ENCODE measurements at regions not wholly inside any gene's neighbourhood (a gene's known extent, or its start where the extent isn't known, plus 50 kb on each side); places are given as distances from the start of the nearest gene placed in this dataset.

DNA sequence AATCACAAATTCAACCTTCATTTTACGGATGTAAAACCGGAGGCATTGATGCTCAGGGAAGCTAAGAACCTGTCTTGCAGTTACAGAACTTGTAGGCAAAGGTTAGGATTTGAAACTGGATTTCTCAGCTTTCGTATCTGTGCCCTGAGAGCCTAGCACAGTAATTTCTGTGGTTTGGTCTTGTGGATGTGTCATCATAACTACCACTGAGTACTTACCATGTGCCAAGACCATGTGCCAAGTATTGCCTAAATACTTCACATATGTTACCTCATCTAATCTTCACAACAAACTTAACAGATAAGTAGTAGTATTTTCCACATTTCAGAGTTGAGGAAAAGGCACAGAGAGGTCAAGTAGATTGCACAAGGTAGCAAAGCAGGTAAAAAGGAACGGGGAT is 140.7 kb downstream of the NXPE2 start:
- Histone ChIP-seq H3K9ac (ENCODE audit: low read depth in 1 of 3, low read length in 3 of 3) (no peak overlapping the region), H3K4me3 (ENCODE audit: low read length in 3 of 3) (no peak overlapping the region), H3K36me3 (ENCODE audit: control insufficient read depth in 3 of 3, insufficient read depth in 3 of 3, low read length in 3 of 3) (no peaks in the 10 kb centered on the region), H3K27ac (ENCODE audit: low read depth, low read length) (no peak overlapping the region), H3K4me1 (ENCODE audit: control insufficient read depth in 3 of 3, insufficient read depth in 3 of 3, low read length in 3 of 3) (no peaks in the 10 kb centered on the region), H3K27me3 (ENCODE audit: control insufficient read depth in 3 of 3, insufficient read depth in 3 of 3, low read length in 3 of 3) (peaks cover 0 to 8% (median 2%) of the 10 kb centered on the region in 3 donors), H3K9me3 (ENCODE audit: control insufficient read depth in 3 of 3, low read length in 3 of 3) (no peaks in the 10 kb centered on the region)

- H3K4me1 ChIP-seq (ENCODE audit: control insufficient read depth in 3 of 3, insufficient read depth in 3 of 3, low read length in 3 of 3), result no peaks in the 10 kb centered on the region
- no peak overlapping the region for H3K9ac ChIP-seq (ENCODE audit: low read depth in 1 of 3, low read length in 3 of 3)
- H3K27me3 ChIP-seq (ENCODE audit: control insufficient read depth in 3 of 3, insufficient read depth in 3 of 3, low read length in 3 of 3), result peaks cover 0 to 8% (median 2%) of the 10 kb centered on the region in 3 donors
- H3K4me3 ChIP-seq (ENCODE audit: low read length in 3 of 3), result no peak overlapping the region
- H3K36me3 ChIP-seq (ENCODE audit: control insufficient read depth in 3 of 3, insufficient read depth in 3 of 3, low read length in 3 of 3), result no peaks in the 10 kb centered on the region
- no peak overlapping the region for H3K27ac ChIP-seq (ENCODE audit: low read depth, low read length)
- no peaks in the 10 kb centered on the region for H3K9me3 ChIP-seq (ENCODE audit: control insufficient read depth in 3 of 3, low read length in 3 of 3)
Observed at GRCh38 chr11:114820621-114821020, 142.3 kb downstream of the NXPE2 start.

DNA sequence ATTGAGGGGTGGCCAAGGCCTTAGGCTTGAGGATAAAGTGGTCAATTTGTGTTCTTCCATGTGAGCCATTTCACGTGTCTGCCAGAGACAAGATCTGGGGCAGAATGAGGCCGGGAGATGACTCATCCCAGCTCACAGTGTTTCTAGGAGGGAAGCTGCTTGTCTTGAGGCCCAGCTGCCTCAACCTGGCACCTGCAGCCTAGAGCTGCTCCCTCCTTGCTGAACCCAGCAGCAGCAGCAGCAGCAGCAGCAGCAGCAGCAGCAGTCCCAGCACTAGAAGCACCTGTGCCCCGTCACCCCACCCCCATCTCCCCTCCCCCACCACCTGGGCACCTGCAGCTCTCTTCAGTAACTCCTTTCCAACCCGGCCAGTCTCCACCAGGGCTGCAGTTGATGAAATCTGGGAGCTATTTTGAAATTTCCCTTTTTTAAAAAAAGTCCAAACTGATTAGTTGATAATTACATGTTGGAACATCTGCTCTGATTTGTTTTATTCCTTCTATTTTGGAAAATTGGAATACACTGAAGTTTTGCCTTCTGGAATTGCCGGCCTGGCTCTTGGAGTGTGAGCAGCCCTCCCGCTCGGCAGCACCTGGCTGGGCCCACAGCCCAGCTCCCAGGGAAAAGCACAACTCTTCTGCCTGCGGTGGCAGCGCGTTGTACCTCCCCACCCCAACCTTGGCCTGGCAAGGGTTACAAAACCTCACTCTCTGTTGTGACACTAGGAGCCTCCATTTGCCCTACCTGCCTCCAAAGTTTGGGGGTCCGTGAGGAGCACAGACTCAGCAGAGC is 143.5 kb downstream of the NXPE2 start:
- H3K9me3 ChIP-seq (ENCODE audit: control insufficient read depth in 3 of 3, low read length in 3 of 3), result no peaks in the 10 kb centered on the region
- H3K4me1 ChIP-seq (ENCODE audit: control insufficient read depth in 3 of 3, insufficient read depth in 3 of 3, low read length in 3 of 3), result no peaks in the 10 kb centered on the region
- no peak overlapping the region for H3K4me3 ChIP-seq (ENCODE audit: low read length in 3 of 3)
- no peaks in the 10 kb centered on the region for H3K36me3 ChIP-seq (ENCODE audit: control insufficient read depth in 3 of 3, insufficient read depth in 3 of 3, low read length in 3 of 3)
- no peak overlapping the region for H3K9ac ChIP-seq (ENCODE audit: low read depth in 1 of 3, low read length in 3 of 3)
- peaks cover 0 to 8% (median 2%) of the 10 kb centered on the region in 3 donors for H3K27me3 ChIP-seq (ENCODE audit: control insufficient read depth in 3 of 3, insufficient read depth in 3 of 3, low read length in 3 of 3)
- no peak overlapping the region for H3K27ac ChIP-seq (ENCODE audit: low read depth, low read length)

DNA sequence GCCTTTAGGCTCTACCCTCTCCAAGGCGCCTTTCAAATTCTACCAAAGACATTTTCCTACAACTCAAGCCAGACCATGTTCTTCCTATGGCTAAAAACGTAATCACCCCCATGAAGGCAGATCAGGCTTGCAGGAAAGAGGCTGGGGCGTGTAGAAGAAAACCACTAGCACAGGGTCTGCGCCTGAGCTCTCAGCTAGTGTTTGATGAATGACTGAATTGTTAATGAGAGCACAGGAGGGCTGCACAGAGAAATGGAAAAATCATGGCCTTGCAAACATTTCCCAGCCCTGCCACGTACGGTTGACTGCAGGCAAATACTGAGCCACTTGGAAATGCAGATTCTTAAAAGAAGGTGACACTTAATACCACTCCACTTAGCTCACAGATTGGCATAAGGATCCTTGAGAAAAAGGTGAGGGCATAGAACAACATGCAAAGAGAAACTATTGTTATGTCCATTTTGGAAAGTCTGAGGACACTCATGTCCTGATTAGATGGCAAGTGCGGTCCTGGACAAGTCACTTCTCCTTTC is 148.6 kb downstream of the NXPE2 start:
- Histone ChIP-seq H3K27ac (ENCODE audit: low read depth, low read length) (no peak overlapping the region), H3K36me3 (ENCODE audit: control insufficient read depth in 3 of 3, insufficient read depth in 3 of 3, low read length in 3 of 3) (no peaks in the 10 kb centered on the region), H3K9me3 (ENCODE audit: control insufficient read depth in 3 of 3, low read length in 3 of 3) (no peaks in the 10 kb centered on the region), H3K4me1 (ENCODE audit: control insufficient read depth in 3 of 3, insufficient read depth in 3 of 3, low read length in 3 of 3) (no peaks in the 10 kb centered on the region), H3K27me3 (ENCODE audit: control insufficient read depth in 3 of 3, insufficient read depth in 3 of 3, low read length in 3 of 3) (peaks cover 0 to 3% (median 2%) of the 10 kb centered on the region in 3 donors), H3K4me3 (ENCODE audit: low read length in 3 of 3) (no peak overlapping the region), H3K9ac (ENCODE audit: low read depth in 1 of 3, low read length in 3 of 3) (no peak overlapping the region)

DNA sequence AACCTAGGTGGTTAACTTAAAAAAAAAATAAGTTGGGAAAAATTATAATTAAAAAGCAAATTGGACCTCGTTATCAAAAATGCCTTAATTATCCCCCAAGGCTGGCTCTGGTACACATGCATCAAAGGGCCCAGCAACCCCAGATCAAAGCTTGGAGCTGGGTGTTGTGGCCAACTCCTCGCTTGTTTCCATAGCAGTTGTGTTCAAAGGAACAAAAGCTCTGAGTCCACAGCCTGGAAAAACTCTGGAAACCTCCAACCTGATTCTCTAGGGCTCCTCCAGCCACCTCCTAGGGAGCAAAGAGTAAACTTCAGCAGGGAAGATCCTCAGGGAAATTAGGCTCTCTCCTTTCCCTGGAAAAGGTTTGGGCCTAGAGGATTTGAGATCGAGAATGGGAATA is 149.4 kb downstream of the NXPE2 start:
- H3K27ac ChIP-seq (ENCODE audit: low read depth, low read length), result no peak overlapping the region
- H3K27me3 ChIP-seq (ENCODE audit: control insufficient read depth in 3 of 3, insufficient read depth in 3 of 3, low read length in 3 of 3), result peaks cover 0 to 7% (median 2%) of the 10 kb centered on the region in 3 donors
- no peak overlapping the region for H3K9ac ChIP-seq (ENCODE audit: low read depth in 1 of 3, low read length in 3 of 3)
- H3K9me3 ChIP-seq (ENCODE audit: control insufficient read depth in 3 of 3, low read length in 3 of 3), result no peaks in the 10 kb centered on the region
- H3K4me1 ChIP-seq (ENCODE audit: control insufficient read depth in 3 of 3, insufficient read depth in 3 of 3, low read length in 3 of 3), result no peaks in the 10 kb centered on the region
- no peak overlapping the region for H3K4me3 ChIP-seq (ENCODE audit: low read length in 3 of 3)
- no peaks in the 10 kb centered on the region for H3K36me3 ChIP-seq (ENCODE audit: control insufficient read depth in 3 of 3, insufficient read depth in 3 of 3, low read length in 3 of 3)

GRCh38 chr11:114832532-114833125 is 154.3 kb downstream of the NXPE2 start:
- Histone ChIP-seq H3K36me3 (ENCODE audit: control insufficient read depth in 3 of 3, insufficient read depth in 3 of 3, low read length in 3 of 3) (no peaks in the 10 kb centered on the region), H3K9me3 (ENCODE audit: control insufficient read depth in 3 of 3, low read length in 3 of 3) (no peaks in the 10 kb centered on the region), H3K4me1 (ENCODE audit: control insufficient read depth in 3 of 3, insufficient read depth in 3 of 3, low read length in 3 of 3) (no peaks in the 10 kb centered on the region), H3K27me3 (ENCODE audit: control insufficient read depth in 3 of 3, insufficient read depth in 3 of 3, low read length in 3 of 3) (peaks cover 0 to 12% (median 2%) of the 10 kb centered on the region in 3 donors), H3K27ac (ENCODE audit: low read depth, low read length) (no peak overlapping the region), H3K9ac (ENCODE audit: low read depth in 1 of 3, low read length in 3 of 3) (no peak overlapping the region), H3K4me3 (ENCODE audit: low read length in 3 of 3) (no peak overlapping the region)

- Histone ChIP-seq H3K36me3 (ENCODE audit: control insufficient read depth in 3 of 3, insufficient read depth in 3 of 3, low read length in 3 of 3) (no peaks in the 10 kb centered on the region), H3K27me3 (ENCODE audit: control insufficient read depth in 3 of 3, insufficient read depth in 3 of 3, low read length in 3 of 3) (peaks cover 0 to 12% (median 0%) of the 10 kb centered on the region in 3 donors), H3K9me3 (ENCODE audit: control insufficient read depth in 3 of 3, low read length in 3 of 3) (peaks cover 0 to 4% (median 3%) of the 10 kb centered on the region in 3 donors), H3K9ac (ENCODE audit: low read depth in 1 of 3, low read length in 3 of 3) (no peak overlapping the region), H3K27ac (ENCODE audit: low read depth, low read length) (no peak overlapping the region), H3K4me3 (ENCODE audit: low read length in 3 of 3) (no peak overlapping the region), H3K4me1 (ENCODE audit: control insufficient read depth in 3 of 3, insufficient read depth in 3 of 3, low read length in 3 of 3) (no peaks in the 10 kb centered on the region)
Observed at GRCh38 chr11:114836161-114836560, 157.8 kb downstream of the NXPE2 start.

- Histone ChIP-seq H3K36me3 (ENCODE audit: control insufficient read depth in 3 of 3, insufficient read depth in 3 of 3, low read length in 3 of 3) (no peaks in the 10 kb centered on the region), H3K4me1 (ENCODE audit: control insufficient read depth in 3 of 3, insufficient read depth in 3 of 3, low read length in 3 of 3) (peaks cover 0 to 15% (median 8%) of the 10 kb centered on the region in 3 donors), H3K4me3 (ENCODE audit: low read length in 3 of 3) (no peak overlapping the region), H3K27me3 (ENCODE audit: control insufficient read depth in 3 of 3, insufficient read depth in 3 of 3, low read length in 3 of 3) (no peaks in the 10 kb centered on the region), H3K9ac (ENCODE audit: low read depth in 1 of 3, low read length in 3 of 3) (no peak overlapping the region), H3K27ac (ENCODE audit: low read depth, low read length) (no peak overlapping the region), H3K9me3 (ENCODE audit: control insufficient read depth in 3 of 3, low read length in 3 of 3) (no peaks in the 10 kb centered on the region)
Observed at GRCh38 chr11:114844896-114845295, 166.6 kb downstream of the NXPE2 start.

GRCh38 chr11:114845766-114846415 is 167.6 kb downstream of the NXPE2 start:
- Histone ChIP-seq H3K27me3 (ENCODE audit: control insufficient read depth in 3 of 3, insufficient read depth in 3 of 3, low read length in 3 of 3) (no peaks in the 10 kb centered on the region), H3K9ac (ENCODE audit: low read depth in 1 of 3, low read length in 3 of 3) (no peak overlapping the region)

GRCh38 chr11:114846416-114846791 is 168.1 kb downstream of the NXPE2 start:
- Histone ChIP-seq H3K9ac (ENCODE audit: low read depth in 1 of 3, low read length in 3 of 3) (no peak overlapping the region), H3K27ac (ENCODE audit: low read depth, low read length) (no peak overlapping the region), H3K9me3 (ENCODE audit: control insufficient read depth in 3 of 3, low read length in 3 of 3) (no peaks in the 10 kb centered on the region), H3K36me3 (ENCODE audit: control insufficient read depth in 3 of 3, insufficient read depth in 3 of 3, low read length in 3 of 3) (no peaks in the 10 kb centered on the region), H3K4me1 (ENCODE audit: control insufficient read depth in 3 of 3, insufficient read depth in 3 of 3, low read length in 3 of 3) (peaks cover 0 to 15% (median 8%) of the 10 kb centered on the region in 3 donors), H3K27me3 (ENCODE audit: control insufficient read depth in 3 of 3, insufficient read depth in 3 of 3, low read length in 3 of 3) (no peaks in the 10 kb centered on the region), H3K4me3 (ENCODE audit: low read length in 3 of 3) (no peak overlapping the region)

More at GRCh38 chr11:114845766-114846415, 167.6 kb downstream of the NXPE2 start:
- H3K36me3 ChIP-seq (ENCODE audit: control insufficient read depth in 3 of 3, insufficient read depth in 3 of 3, low read length in 3 of 3), result no peaks in the 10 kb centered on the region
- no peak overlapping the region for H3K27ac ChIP-seq (ENCODE audit: low read depth, low read length)
- no peaks in the 10 kb centered on the region for H3K9me3 ChIP-seq (ENCODE audit: control insufficient read depth in 3 of 3, low read length in 3 of 3)
- no peak overlapping the region for H3K4me3 ChIP-seq (ENCODE audit: low read length in 3 of 3)
- H3K4me1 ChIP-seq (ENCODE audit: control insufficient read depth in 3 of 3, insufficient read depth in 3 of 3, low read length in 3 of 3), result peaks cover 0 to 15% (median 8%) of the 10 kb centered on the region in 3 donors
